ENCODE measurements at regions not wholly inside any gene's neighbourhood (a gene's known extent, or its start where the extent isn't known, plus 50 kb on each side); places are given as distances from the start of the nearest gene placed in this dataset.

GRCh38 chr13:79646880-79647279 lies 165.9 kb downstream of the NDFIP2 start:
- DNase-seq (no peak), ATAC-seq (ENCODE audit: low FRiP score in 2 of 2) (no peak)
- no peak overlapping the region for H3K27ac ChIP-seq
- 57 to 77% methylated on average over 2 of the region's 2 CpGs for whole genome bisulfite sequencing, 2 donors
- H3K36me3 ChIP-seq, result no peaks in the 10 kb centered on the region
- no peak overlapping the region for H3K4me3 ChIP-seq
- no peaks in the 10 kb centered on the region for H3K9me3 ChIP-seq
- no peaks in the 10 kb centered on the region for H3K4me1 ChIP-seq
- TF ChIP-seq CTCF (IDR thresholded peaks at IDR 0.05) (no peak), POLR2AphosphoS5 (IDR thresholded peaks at IDR 0.05) (no peak), EP300 (IDR thresholded peaks at IDR 0.05) (no peak)
- H3K27me3 ChIP-seq, result no peaks in the 10 kb centered on the region

GRCh38 chr13:79645569-79645968 lies 164.6 kb downstream of the NDFIP2 start:
- TF ChIP-seq POLR2A (IDR thresholded peaks at IDR 0.05) (no peak), POLR2AphosphoS5 (IDR thresholded peaks at IDR 0.05) (no peak), EP300 (IDR thresholded peaks at IDR 0.05) (no peak), CTCF (IDR thresholded peaks at IDR 0.05) (no peak)
- WGBS, 2 donors, result 80 to 91% methylated on average over 3 of the region's 3 CpGs
- H3K4me1 ChIP-seq, result no peaks in the 10 kb centered on the region
- no peak overlapping the region for H3K4me3 ChIP-seq
- ATAC-seq (ENCODE audit: low FRiP score in 2 of 2) (no peak), DNase-seq (no peak)
- no peak overlapping the region for H3K27ac ChIP-seq
- no peaks in the 10 kb centered on the region for H3K36me3 ChIP-seq
- no peaks in the 10 kb centered on the region for H3K9me3 ChIP-seq
- no peaks in the 10 kb centered on the region for H3K27me3 ChIP-seq

- no peaks in the 10 kb centered on the region for H3K9me3 ChIP-seq
- H3K4me3 ChIP-seq, result no peak overlapping the region
- no peaks in the 10 kb centered on the region for H3K36me3 ChIP-seq
- H3K27me3 ChIP-seq, result no peaks in the 10 kb centered on the region
- DNase-seq, result no peak
- H3K4me1 ChIP-seq, result no peaks in the 10 kb centered on the region
- no peak overlapping the region for H3K27ac ChIP-seq
- TF ChIP-seq CTCF (IDR thresholded peaks at IDR 0.05), result no peak
- TF ChIP-seq POLR2AphosphoS5 (IDR thresholded peaks at IDR 0.05), result no peak
- TF ChIP-seq EP300 (IDR thresholded peaks at IDR 0.05), result no peak
- no peak for TF ChIP-seq POLR2A (IDR thresholded peaks at IDR 0.05)
- no peak for ATAC-seq (ENCODE audit: low FRiP score in 2 of 2)
- WGBS, 2 donors, result 75 to 83% methylated on average over 3 of the region's 3 CpGs
Measured at GRCh38 chr13:79642596-79642995, 161.6 kb downstream of the NDFIP2 start.

GRCh38 chr13:79637133-79637763 lies 156.3 kb downstream of the NDFIP2 start:
- no peak for TF ChIP-seq EP300 (IDR thresholded peaks at IDR 0.05)
- no peak for TF ChIP-seq POLR2A (IDR thresholded peaks at IDR 0.05)
- no peak for TF ChIP-seq POLR2AphosphoS5 (IDR thresholded peaks at IDR 0.05)
- no peak for TF ChIP-seq CTCF (IDR thresholded peaks at IDR 0.05)
- Histone ChIP-seq H3K27ac (no peak overlapping the region), H3K4me3 (no peak overlapping the region), H3K36me3 (no peaks in the 10 kb centered on the region), H3K4me1 (no peaks in the 10 kb centered on the region), H3K27me3 (no peaks in the 10 kb centered on the region), H3K9me3 (no peaks in the 10 kb centered on the region)
- ATAC-seq (ENCODE audit: low FRiP score in 2 of 2) (no peak), DNase-seq (no peak)
- 53 to 63% methylated on average over 5 of the region's 5 CpGs for WGBS, 2 donors

GRCh38 chr13:79631051-79631659 lies 150.2 kb downstream of the NDFIP2 start:
- ATAC-seq (ENCODE audit: low FRiP score in 2 of 2), result no peak

More at GRCh38 chr13:79631051-79631659, 150.2 kb downstream of the NDFIP2 start:
- Histone ChIP-seq H3K9me3 (no peaks in the 10 kb centered on the region), H3K36me3 (no peaks in the 10 kb centered on the region), H3K27ac (no peak overlapping the region), H3K4me3 (no peak overlapping the region), H3K4me1 (no peaks in the 10 kb centered on the region), H3K27me3 (no peaks in the 10 kb centered on the region)
- TF ChIP-seq EP300 (IDR thresholded peaks at IDR 0.05) (no peak), POLR2A (IDR thresholded peaks at IDR 0.05) (no peak), POLR2AphosphoS5 (IDR thresholded peaks at IDR 0.05) (no peak), CTCF (IDR thresholded peaks at IDR 0.05) (no peak)
- no peak for DNase-seq
- 65 to 67% methylated on average over 3 of the region's 3 CpGs for WGBS, 2 donors
